ENCODE measurements at regions not wholly inside any gene's neighbourhood (a gene's known extent, or its start where the extent isn't known, plus 50 kb on each side); places are given as distances from the start of the nearest gene placed in this dataset.

DNA sequence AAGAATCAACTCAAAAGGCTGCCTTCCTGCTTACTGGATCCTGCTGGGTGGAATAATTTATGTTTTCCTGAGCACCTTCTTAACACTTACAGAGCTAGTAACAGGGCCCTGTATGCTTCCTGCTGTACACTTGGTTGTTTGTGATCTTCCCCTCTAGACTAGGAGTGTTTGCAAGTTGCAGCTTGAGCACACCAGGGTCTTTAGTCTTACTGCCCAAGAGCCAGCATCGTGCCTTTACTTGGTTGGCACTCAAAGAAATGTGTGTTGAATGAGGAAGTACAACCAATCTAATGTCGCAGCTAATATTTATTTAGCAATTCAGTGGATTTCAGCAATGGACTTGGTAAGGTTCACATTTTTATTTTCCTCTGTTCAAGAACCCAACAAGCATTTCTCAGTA, 57.5 kb upstream of the HAND1 start:
- TF ChIP-seq, protein P1, sequence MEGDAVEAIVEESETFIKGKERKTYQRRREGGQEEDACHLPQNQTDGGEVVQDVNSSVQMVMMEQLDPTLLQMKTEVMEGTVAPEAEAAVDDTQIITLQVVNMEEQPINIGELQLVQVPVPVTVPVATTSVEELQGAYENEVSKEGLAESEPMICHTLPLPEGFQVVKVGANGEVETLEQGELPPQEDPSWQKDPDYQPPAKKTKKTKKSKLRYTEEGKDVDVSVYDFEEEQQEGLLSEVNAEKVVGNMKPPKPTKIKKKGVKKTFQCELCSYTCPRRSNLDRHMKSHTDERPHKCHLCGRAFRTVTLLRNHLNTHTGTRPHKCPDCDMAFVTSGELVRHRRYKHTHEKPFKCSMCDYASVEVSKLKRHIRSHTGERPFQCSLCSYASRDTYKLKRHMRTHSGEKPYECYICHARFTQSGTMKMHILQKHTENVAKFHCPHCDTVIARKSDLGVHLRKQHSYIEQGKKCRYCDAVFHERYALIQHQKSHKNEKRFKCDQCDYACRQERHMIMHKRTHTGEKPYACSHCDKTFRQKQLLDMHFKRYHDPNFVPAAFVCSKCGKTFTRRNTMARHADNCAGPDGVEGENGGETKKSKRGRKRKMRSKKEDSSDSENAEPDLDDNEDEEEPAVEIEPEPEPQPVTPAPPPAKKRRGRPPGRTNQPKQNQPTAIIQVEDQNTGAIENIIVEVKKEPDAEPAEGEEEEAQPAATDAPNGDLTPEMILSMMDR (IDR thresholded peaks at IDR 0.05; ENCODE audit: low read depth, low read length, missing input control): no peak
- TF ChIP-seq GABPA (IDR thresholded peaks at IDR 0.05 in 1 of 2, conservative IDR thresholded peaks at IDR 0.05 in 1 of 2): no peak
- TF ChIP-seq RXRA (IDR thresholded peaks at IDR 0.05): no peak
- no peak for TF ChIP-seq RAD21 (IDR thresholded peaks at IDR 0.05)
- no peak for TF ChIP-seq YY1 (IDR thresholded peaks at IDR 0.05)
- TF ChIP-seq HNF4A (conservative IDR thresholded peaks at IDR 0.05): no peak

Measured in liver (tissue), 3 donors.